Stomach (tissue), 8 donors: ENCODE measurements at regions not wholly inside any gene's neighbourhood (a gene's known extent, or its start where the extent isn't known, plus 50 kb on each side); places are given as distances from the start of the nearest gene placed in this dataset.

Experiments used
- DNase-seq, 2 donors: peaks; one replicate each; pipeline versions ENCODE4 v3.0.0 to v3.0.0-alpha.2; 2013 to 2019
- H3K27ac ChIP-seq, 5 donors: fragments of 200-600 bp in 4 of 5; sonication (generic) in 4 of 5; one replicate each; pipeline ENCODE4 v1.5.1; 2013 to 2019; ENCODE audit warnings: mild to moderate bottlenecking in 1 of 5, moderate library complexity in 1 of 5
- H3K27me3 ChIP-seq, 3 donors: fragments of 200-600 bp; sonication (generic); one replicate each; pipeline ENCODE4 v1.5.1; 2017 to 2019; ENCODE audit warnings: mixed run types in 1 of 3
- H3K36me3 ChIP-seq, 4 donors: fragments of 200-600 bp; sonication (generic); 1 replicate in 3 of 4; 2 replicates in 1 of 4; pipeline ENCODE4 v1.5.1; 2016 to 2019
- H3K4me1 ChIP-seq, 4 donors: fragments of 200-600 bp; sonication (generic); one replicate each; pipeline ENCODE4 v1.5.1; 2016 to 2019
- H3K4me3 ChIP-seq, 4 donors: fragments of 200-600 bp; sonication (generic) in 3 of 4; one replicate each; pipeline ENCODE4 v1.5.1; 2016 to 2019; ENCODE audit warnings: mild to moderate bottlenecking in 1 of 4
- H3K9me3 ChIP-seq, 4 donors: fragments of 200-600 bp; sonication (generic); one replicate each; pipeline ENCODE4 v1.5.1; 2016 to 2019
- EP300 ChIP-seq: sonication (generic); formaldehyde crosslinking; IDR thresholded peaks from one replicate; pipeline ENCODE4 v1.6.1; 2017; ENCODE audit warnings: antibody characterized with exemption
- POLR2A ChIP-seq, 4 donors: fragments of 450-650 bp; IDR thresholded peaks; one replicate each; pipeline ENCODE4 v1.6.1; 2016; ENCODE audit warnings: antibody characterized with exemption in 4 of 4, control low read depth in 2 of 4, mild to moderate bottlenecking in 1 of 4, moderate library complexity in 1 of 4
- POLR2AphosphoS5 ChIP-seq, 3 donors: sonication (generic); formaldehyde crosslinking; IDR thresholded peaks; one replicate each; pipeline ENCODE4 v1.6.1; 2016; ENCODE audit warnings: antibody characterized with exemption in 3 of 3
- WGBS, 5 donors: extraction: QIAGEN DNeasy Blood & Tissue Kit in 3 of 5; methylation state at CpG; one replicate each; pipeline versions ENCODE4 v1.1.5 to v1.1.7; 2013 to 2018; 5-methylcytosine and 5-hydroxymethylcytosine counted together
- intact Hi-C: fragments of 100-400 bp; cut with DNase I; formaldehyde crosslinking; loops from one replicate; pipeline ENCODE4 v1.15.1; 2023; ENCODE audit warnings: low total_unique reads
- TF ChIP-seq, protein P1 (sequence below), 7 experiments: fragments of 450-650 bp in 4 of 7; fragments of 200-600 bp in 3 of 7; sonication (generic) in 3 of 7; IDR thresholded peaks; one replicate each; pipeline ENCODE4 v1.5.1; 2016 to 2019; ENCODE audit warnings: antibody characterized with exemption in 7 of 7, control low read depth in 2 of 7, mild to moderate bottlenecking in 1 of 7
- donor health status: healthy with polysubstance abuse.
- donor health status: Bipolar disorder and iron deficiency.
- donor health status: healthy.

DNA sequence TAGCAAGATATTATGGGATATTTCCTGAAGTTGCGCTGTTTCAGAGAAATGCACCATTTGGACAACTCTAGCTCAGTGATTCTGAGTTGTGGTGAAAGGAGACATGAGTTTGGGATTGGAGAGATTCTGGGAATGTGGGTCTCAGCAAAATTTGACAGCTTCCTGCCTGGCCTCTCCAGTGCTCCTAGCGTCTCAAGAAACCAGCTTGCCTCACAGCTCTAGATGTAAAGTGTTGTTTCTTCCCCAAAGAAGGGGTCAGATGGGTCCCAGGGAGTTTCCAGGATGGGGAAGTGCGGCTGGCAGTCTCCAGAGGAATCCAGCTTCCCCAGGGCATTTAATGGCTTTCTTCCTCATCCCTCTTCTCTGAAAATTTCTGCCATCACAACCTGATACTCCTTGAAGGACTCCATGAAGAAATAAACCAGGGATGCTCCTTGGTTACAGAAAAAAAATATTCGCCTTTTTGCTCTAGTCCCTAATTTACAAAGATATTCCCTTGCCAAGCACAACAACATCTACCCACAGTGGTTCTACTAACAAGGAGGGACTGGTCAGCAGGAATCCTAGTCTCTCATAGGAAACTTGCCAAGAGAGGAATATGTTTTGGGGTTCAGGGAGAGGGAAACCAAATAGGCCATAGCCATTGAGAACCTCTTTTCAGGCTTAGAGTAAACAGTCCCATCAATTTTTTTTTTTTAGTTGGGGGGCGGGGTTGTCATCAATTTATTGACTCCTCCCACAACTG, 185.4 kb upstream of the E2F8 start:
- Histone ChIP-seq H3K9me3 (no peaks in the 10 kb centered on the region), H3K4me1 (peaks cover 17 to 33% (median 23%) of the 10 kb centered on the region in 4 donors), H3K36me3 (no peaks in the 10 kb centered on the region), H3K27me3 (no peaks in the 10 kb centered on the region), H3K4me3 (no peak overlapping the region), H3K27ac (no peak overlapping the region)
- no peak for TF ChIP-seq EP300
- TF ChIP-seq, protein P1, sequence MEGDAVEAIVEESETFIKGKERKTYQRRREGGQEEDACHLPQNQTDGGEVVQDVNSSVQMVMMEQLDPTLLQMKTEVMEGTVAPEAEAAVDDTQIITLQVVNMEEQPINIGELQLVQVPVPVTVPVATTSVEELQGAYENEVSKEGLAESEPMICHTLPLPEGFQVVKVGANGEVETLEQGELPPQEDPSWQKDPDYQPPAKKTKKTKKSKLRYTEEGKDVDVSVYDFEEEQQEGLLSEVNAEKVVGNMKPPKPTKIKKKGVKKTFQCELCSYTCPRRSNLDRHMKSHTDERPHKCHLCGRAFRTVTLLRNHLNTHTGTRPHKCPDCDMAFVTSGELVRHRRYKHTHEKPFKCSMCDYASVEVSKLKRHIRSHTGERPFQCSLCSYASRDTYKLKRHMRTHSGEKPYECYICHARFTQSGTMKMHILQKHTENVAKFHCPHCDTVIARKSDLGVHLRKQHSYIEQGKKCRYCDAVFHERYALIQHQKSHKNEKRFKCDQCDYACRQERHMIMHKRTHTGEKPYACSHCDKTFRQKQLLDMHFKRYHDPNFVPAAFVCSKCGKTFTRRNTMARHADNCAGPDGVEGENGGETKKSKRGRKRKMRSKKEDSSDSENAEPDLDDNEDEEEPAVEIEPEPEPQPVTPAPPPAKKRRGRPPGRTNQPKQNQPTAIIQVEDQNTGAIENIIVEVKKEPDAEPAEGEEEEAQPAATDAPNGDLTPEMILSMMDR (IDR thresholded peaks at IDR 0.05) = no peak
- TF ChIP-seq POLR2AphosphoS5 (IDR thresholded peaks at IDR 0.05) = no peak
- no peak for TF ChIP-seq POLR2A (IDR thresholded peaks at IDR 0.05)
- intact Hi-C loops = no loop called here
- WGBS, 5 donors = 80 to 86% (median 84%) methylated on average over 5 of the region's 5 CpGs
- no peak for DNase-seq

DNA sequence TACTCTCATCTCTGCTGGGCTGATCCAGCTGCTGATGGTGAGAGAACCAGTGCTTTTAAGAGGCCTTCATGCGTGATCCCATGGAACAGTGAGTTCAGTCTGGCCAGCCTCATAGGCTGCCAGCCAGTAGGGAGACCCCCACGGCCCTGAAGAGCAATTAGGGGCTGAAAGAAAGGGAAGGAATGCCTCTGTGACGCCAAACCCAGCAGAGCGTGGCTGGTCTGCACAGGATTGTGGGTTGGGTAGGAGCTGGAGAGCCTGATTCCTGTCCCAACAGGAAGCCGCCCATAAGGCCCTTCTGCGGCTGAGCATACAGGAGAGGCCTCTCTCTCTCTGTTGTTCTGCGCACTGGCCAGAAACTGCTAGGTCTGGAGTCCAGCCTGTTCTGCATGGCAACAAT, 181.5 kb upstream of the E2F8 start:
- 70 to 87% (median 85%) methylated on average over 7 of the region's 7 CpGs for WGBS, 5 donors
- H3K36me3 ChIP-seq = no peaks in the 10 kb centered on the region
- H3K27me3 ChIP-seq = no peaks in the 10 kb centered on the region
- H3K27ac ChIP-seq = no peak overlapping the region
- no peaks in the 10 kb centered on the region for H3K9me3 ChIP-seq
- H3K4me1 ChIP-seq = peaks cover 3 to 6% (median 5%) of the 10 kb centered on the region in 4 donors
- no peak overlapping the region for H3K4me3 ChIP-seq
- no peak for TF ChIP-seq POLR2AphosphoS5 (IDR thresholded peaks at IDR 0.05)
- no peak for TF ChIP-seq POLR2A (IDR thresholded peaks at IDR 0.05)
- TF ChIP-seq, protein P1 (IDR thresholded peaks at IDR 0.05) = no peak
- no peak for TF ChIP-seq EP300
- intact Hi-C loops = no loop called here
- no peak for DNase-seq

DNA sequence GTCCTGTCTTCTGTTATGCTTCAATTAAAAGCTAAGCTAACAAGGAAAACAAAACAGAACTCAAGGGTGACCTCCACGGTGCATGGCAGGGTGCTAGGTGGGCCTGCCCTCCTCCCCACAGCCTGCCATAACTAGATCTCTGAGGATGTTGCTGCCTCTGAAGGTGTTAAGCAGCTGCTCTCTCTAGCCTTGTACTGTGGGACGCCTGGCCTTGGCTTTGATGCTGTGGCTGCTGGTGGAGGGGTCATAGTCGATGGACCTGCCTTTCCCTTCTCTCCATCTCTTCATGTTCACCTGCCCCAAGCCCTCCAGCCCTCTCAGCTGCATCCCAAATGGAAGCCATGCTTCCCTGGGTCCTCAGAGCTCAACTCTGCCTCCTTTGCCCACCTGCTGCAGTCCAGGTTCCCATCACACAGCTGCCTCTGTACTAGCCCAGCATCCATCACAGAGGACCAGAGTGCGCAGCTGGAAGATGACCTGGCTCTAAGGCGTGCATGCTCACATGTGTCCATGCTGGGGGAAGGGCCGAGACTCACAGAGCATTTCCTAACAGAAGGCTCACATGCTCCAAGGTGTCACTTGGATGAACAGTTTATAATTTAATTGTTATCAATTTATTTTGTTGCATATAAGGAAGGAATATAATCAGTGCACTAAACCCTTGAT, 180.3 kb upstream of the E2F8 start:
- no peaks in the 10 kb centered on the region for H3K9me3 ChIP-seq
- TF ChIP-seq POLR2AphosphoS5 (IDR thresholded peaks at IDR 0.05) = no peak
- TF ChIP-seq POLR2A (IDR thresholded peaks at IDR 0.05) = no peak
- TF ChIP-seq EP300 = no peak
- TF ChIP-seq, protein P1 (IDR thresholded peaks at IDR 0.05) = no peak
- intact Hi-C loops = no loop called here
- no peaks in the 10 kb centered on the region for H3K36me3 ChIP-seq
- no peak overlapping the region for H3K4me3 ChIP-seq
- 73 to 80% (median 75%) methylated on average over 6 of the region's 6 CpGs for WGBS, 5 donors
- no peak for DNase-seq
- H3K4me1 ChIP-seq = peaks cover 0 to 6% (median 3%) of the 10 kb centered on the region in 4 donors
- no peaks in the 10 kb centered on the region for H3K27me3 ChIP-seq
- no peak overlapping the region for H3K27ac ChIP-seq

DNA sequence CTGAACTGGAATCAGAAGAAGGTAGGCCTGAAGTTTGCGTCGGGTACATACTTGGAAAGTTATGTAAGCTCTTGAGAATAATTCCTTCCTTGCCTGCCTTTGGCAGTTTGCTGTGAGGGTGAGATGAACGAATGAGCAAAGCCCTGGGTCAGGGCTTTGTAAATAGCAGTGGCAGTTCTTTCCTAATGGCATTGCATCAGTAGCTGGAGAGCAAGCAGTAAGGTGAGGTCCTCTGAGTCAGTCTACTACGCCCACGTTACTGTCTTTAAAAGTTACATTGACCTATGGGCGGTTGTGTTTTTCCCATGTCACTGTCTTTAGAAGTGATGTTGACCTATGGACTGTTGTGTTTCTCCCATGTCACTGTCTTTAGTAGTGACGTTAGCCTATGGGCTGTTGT, 179.1 kb upstream of the E2F8 start:
- Histone ChIP-seq H3K4me3 (no peak overlapping the region), H3K36me3 (no peaks in the 10 kb centered on the region), H3K27me3 (no peaks in the 10 kb centered on the region), H3K27ac (peak overlapping the region in 1 of 5 donors; percentile 9), H3K4me1 (peaks cover 0 to 6% (median 3%) of the 10 kb centered on the region in 4 donors), H3K9me3 (no peaks in the 10 kb centered on the region)
- TF ChIP-seq, protein P1 (IDR thresholded peaks at IDR 0.05) = no peak
- TF ChIP-seq EP300 (no peak), POLR2A (IDR thresholded peaks at IDR 0.05) (no peak), POLR2AphosphoS5 (IDR thresholded peaks at IDR 0.05) (no peak)
- no peak for DNase-seq
- 69 to 80% (median 79%) methylated on average over 7 of the region's 7 CpGs for WGBS, 5 donors
- intact Hi-C loops = no loop called here
